ENCODE measurements at regions not wholly inside any gene's neighbourhood (a gene's known extent, or its start where the extent isn't known, plus 50 kb on each side); places are given as distances from the start of the nearest gene placed in this dataset.

DNA sequence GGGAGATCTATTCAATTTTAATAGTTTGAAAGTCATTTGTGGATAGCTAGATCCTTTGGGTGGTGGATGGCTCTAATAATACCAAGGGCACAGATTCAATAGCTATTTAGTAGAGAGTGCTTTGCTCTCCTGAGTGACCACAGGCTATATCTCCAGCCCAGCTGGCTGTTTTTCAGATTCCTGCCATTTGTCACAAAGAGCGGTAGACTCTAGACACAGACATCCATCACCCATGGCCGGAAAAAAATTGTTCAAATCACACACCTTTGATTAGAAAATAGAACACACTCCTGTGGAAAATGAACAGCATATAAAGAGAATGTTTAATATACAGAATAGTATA is 171.6 kb upstream of the MITF start:
- no peaks in the 10 kb centered on the region for H3K36me3 ChIP-seq
- no peak for TF ChIP-seq POLR2AphosphoS5 (IDR thresholded peaks at IDR 0.05)
- TF ChIP-seq, protein P1, sequence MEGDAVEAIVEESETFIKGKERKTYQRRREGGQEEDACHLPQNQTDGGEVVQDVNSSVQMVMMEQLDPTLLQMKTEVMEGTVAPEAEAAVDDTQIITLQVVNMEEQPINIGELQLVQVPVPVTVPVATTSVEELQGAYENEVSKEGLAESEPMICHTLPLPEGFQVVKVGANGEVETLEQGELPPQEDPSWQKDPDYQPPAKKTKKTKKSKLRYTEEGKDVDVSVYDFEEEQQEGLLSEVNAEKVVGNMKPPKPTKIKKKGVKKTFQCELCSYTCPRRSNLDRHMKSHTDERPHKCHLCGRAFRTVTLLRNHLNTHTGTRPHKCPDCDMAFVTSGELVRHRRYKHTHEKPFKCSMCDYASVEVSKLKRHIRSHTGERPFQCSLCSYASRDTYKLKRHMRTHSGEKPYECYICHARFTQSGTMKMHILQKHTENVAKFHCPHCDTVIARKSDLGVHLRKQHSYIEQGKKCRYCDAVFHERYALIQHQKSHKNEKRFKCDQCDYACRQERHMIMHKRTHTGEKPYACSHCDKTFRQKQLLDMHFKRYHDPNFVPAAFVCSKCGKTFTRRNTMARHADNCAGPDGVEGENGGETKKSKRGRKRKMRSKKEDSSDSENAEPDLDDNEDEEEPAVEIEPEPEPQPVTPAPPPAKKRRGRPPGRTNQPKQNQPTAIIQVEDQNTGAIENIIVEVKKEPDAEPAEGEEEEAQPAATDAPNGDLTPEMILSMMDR (IDR thresholded peaks at IDR 0.05), result no peak
- no peak for TF ChIP-seq POLR2A (IDR thresholded peaks at IDR 0.05)
- TF ChIP-seq EP300 (IDR thresholded peaks at IDR 0.05), result no peak
- no peaks in the 10 kb centered on the region for H3K27me3 ChIP-seq
- no peaks in the 10 kb centered on the region for H3K9me3 ChIP-seq
- 94% methylated on average over 2 of the region's 2 CpGs for WGBS
- H3K4me1 ChIP-seq, result peaks cover 6% of the 10 kb centered on the region
- H3K4me3 ChIP-seq, result no peak overlapping the region
- no peak overlapping the region for H3K27ac ChIP-seq
- no peak for DNase-seq (ENCODE audit: low spot score in 2 of 2)

DNA sequence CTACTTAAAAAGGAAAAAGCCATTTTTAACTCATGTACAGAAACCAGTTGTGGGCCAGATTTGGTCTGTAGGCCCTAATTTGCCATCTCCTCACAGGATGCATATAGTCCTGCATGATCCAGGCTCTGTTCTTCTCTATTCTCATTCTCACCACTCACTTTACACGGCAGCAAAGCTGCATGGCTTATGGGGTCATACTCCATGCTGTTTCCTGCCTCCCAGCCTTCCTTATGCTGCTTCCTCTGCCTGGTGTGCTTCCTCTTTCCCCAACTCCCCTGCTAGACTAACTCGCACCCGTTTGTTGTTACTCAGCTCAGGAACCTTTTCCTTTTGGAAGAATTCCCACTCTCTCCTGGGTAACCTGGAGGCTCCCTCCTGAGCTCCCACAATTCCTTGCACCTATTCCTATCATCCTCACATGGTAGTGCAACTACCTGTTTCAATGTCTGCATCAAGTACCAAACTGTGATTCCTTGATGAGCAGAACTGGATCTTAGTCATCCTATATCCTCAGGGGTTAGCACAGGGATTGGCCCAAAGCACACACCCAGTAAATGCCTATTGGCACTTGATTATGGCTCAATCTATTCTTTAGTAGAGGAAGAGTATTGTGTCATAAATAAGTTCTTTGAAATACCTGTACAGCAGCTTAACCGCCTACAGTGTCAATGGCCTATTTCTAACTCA is 172.1 kb upstream of the MITF start:
- no peaks in the 10 kb centered on the region for H3K9me3 ChIP-seq
- no peak overlapping the region for H3K27ac ChIP-seq
- no peak for DNase-seq (ENCODE audit: low spot score in 2 of 2)
- TF ChIP-seq POLR2AphosphoS5 (IDR thresholded peaks at IDR 0.05) (no peak), EP300 (IDR thresholded peaks at IDR 0.05) (no peak), POLR2A (IDR thresholded peaks at IDR 0.05) (no peak)
- TF ChIP-seq, protein P1 (IDR thresholded peaks at IDR 0.05), result no peak
- H3K4me1 ChIP-seq, result peaks cover 6% of the 10 kb centered on the region
- H3K4me3 ChIP-seq, result no peak overlapping the region
- H3K36me3 ChIP-seq, result no peaks in the 10 kb centered on the region
- WGBS, result 73% methylated on average over 4 of the region's 4 CpGs
- H3K27me3 ChIP-seq, result no peaks in the 10 kb centered on the region

DNA sequence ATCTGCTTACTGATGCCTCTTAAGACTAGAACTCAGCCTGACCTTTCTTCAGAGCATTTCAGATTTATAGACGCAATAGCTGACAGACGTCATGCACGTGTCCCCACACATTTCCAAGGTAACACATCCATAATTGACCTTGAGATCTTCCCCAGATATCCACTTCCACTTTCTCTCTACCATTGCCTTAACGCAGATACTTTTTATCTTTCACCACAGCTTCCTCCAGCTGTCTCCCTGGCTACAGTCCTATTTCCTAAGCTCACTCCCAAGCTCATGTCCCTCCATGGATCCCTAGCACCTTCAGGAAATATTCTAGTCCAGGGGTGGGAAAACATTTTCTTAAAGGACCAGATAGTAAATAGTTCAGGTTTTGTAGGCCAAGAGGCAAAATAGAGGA is 173.0 kb upstream of the MITF start:
- H3K4me3 ChIP-seq, result no peak overlapping the region
- TF ChIP-seq POLR2AphosphoS5 (IDR thresholded peaks at IDR 0.05), result no peak
- TF ChIP-seq EP300 (IDR thresholded peaks at IDR 0.05), result no peak
- TF ChIP-seq POLR2A (IDR thresholded peaks at IDR 0.05), result no peak
- TF ChIP-seq, protein P1 (IDR thresholded peaks at IDR 0.05), result no peak
- H3K9me3 ChIP-seq, result no peaks in the 10 kb centered on the region
- H3K27ac ChIP-seq, result no peak overlapping the region
- H3K36me3 ChIP-seq, result no peaks in the 10 kb centered on the region
- no peak for DNase-seq (ENCODE audit: low spot score in 2 of 2)
- peaks cover 6% of the 10 kb centered on the region for H3K4me1 ChIP-seq
- 90% methylated on average over 4 of the region's 4 CpGs for WGBS
- no peaks in the 10 kb centered on the region for H3K27me3 ChIP-seq

DNA sequence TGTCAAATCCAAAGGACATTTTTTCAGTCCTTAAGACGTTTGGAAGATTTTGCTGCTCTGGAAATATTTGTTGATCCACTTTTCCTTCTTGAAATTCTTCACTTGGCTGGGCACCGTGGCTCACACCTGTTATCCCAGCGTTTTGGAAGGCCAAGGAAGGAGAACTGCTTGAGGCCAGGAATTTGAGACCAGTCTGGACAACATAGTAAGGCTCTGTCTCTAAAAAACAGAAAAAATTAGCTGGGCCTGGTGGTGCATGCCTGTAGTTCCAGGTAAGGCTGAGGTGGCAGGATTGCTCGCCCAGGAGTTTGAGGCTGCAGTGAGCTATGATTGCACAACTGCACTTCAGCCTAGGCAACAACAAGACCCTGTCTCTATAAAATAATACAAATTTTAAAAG is 173.9 kb upstream of the MITF start:
- H3K27ac ChIP-seq, result no peak overlapping the region
- 85% methylated on average over 4 of the region's 4 CpGs for WGBS

DNA sequence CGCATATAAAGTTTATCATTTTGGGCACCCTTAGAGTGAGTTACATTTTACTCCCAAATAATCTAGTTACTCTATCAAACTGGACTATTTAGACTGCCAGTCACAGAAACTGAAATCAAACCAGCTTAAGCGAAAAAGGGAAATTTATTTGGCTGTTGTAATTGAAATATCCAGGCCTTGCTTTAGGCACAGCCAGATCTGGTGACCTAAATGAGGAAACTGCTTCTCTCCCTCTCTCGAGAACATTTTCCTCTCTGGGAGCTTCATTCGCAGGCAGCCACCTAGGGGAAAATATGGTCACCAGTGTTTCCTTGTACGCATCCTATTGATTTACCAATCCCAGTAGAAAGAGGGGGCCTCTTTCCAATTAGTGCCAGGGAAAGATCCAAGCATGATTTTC is 175.3 kb upstream of the MITF start:
- no peak overlapping the region for H3K4me3 ChIP-seq
- no peak for DNase-seq (ENCODE audit: low spot score in 2 of 2)
- no peaks in the 10 kb centered on the region for H3K9me3 ChIP-seq
- H3K4me1 ChIP-seq, result peaks cover 13% of the 10 kb centered on the region
- no peaks in the 10 kb centered on the region for H3K27me3 ChIP-seq
- H3K36me3 ChIP-seq, result no peaks in the 10 kb centered on the region
- no peak overlapping the region for H3K27ac ChIP-seq
- WGBS, result 90% methylated on average over 5 of the region's 5 CpGs
- no peak for TF ChIP-seq EP300 (IDR thresholded peaks at IDR 0.05)
- TF ChIP-seq, protein P1 (IDR thresholded peaks at IDR 0.05), result no peak
- no peak for TF ChIP-seq POLR2AphosphoS5 (IDR thresholded peaks at IDR 0.05)
- no peak for TF ChIP-seq POLR2A (IDR thresholded peaks at IDR 0.05)

More for the DNA sequence above, 173.9 kb upstream of the MITF start:
- DNase-seq (ENCODE audit: low spot score in 2 of 2), result no peak
- H3K4me3 ChIP-seq, result no peak overlapping the region
- TF ChIP-seq EP300 (IDR thresholded peaks at IDR 0.05), result no peak
- TF ChIP-seq, protein P1 (IDR thresholded peaks at IDR 0.05), result no peak
- no peak for TF ChIP-seq POLR2AphosphoS5 (IDR thresholded peaks at IDR 0.05)
- no peak for TF ChIP-seq POLR2A (IDR thresholded peaks at IDR 0.05)
- H3K36me3 ChIP-seq, result no peaks in the 10 kb centered on the region
- H3K27me3 ChIP-seq, result no peaks in the 10 kb centered on the region
- no peaks in the 10 kb centered on the region for H3K9me3 ChIP-seq
- peaks cover 6% of the 10 kb centered on the region for H3K4me1 ChIP-seq
